ENCODE measurements at regions not wholly inside any gene's neighbourhood (a gene's known extent, or its start where the extent isn't known, plus 50 kb on each side); places are given as distances from the start of the nearest gene placed in this dataset.

DNA sequence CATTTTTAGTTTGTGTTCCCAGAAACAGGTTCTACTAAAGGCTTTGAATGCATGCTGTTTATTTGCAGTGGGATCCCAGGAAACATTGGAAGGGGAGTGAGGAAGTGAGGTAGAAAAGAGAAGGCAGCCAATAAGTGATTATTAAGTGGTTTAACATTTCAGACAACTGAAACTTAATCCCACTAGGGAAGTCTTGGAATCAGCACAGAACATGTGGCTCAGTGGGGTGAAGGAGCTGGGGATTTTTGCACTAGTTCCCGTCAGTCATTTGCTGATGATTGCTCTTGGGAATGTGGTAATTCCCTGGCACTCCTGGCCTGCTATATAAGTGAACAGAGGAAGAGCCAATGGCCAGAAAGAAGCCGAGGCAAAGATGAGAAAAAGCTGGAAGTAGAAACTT lies 1053.0 kb upstream of the IGFBP7 start:
- H3K9ac ChIP-seq (ENCODE audit: insufficient read depth, low read depth, low read length) = no peak overlapping the region
- H3K4me3 ChIP-seq (replicated peaks in 1 of 3; ENCODE audit: insufficient read depth in 1 of 3, low read depth in 2 of 3, low read length in 3 of 3) = no peak overlapping the region
- ChIA-PET CTCF (ENCODE audit: low intra/inter-chr PET ratio, low total read pairs) (no interaction called here), POLR2A (no interaction called here)
- no TSS peak for BruUV-seq (replicated peaks)
- ATAC-seq (no peak), FAIRE-seq (no peak), DNase-seq (ENCODE audit: low spot score) (no peak)
- WGBS (ENCODE audit: low lambda C conversion rate) = 0% methylated on average over 2 of the region's 2 CpGs
- no peak overlapping the region for H3K27ac ChIP-seq (ENCODE audit: extremely low read length, insufficient read depth, low read length)
- in situ Hi-C loops (cut with HindIII; ENCODE audit: extremely low pct_ligation_motif_present, low pct_unique_long_range_greater_than_20kb) = no loop called here
- H3K79me2 ChIP-seq (ENCODE audit: insufficient read depth, low read length) = no peaks in the 10 kb centered on the region
- H3K36me3 ChIP-seq (replicated peaks in 1 of 2; ENCODE audit: control insufficient read depth in 1 of 2, insufficient read depth in 2 of 2, low read length in 2 of 2) = no peaks in the 10 kb centered on the region
- H3K4me1 ChIP-seq (ENCODE audit: insufficient read depth, low read length) = no peaks in the 10 kb centered on the region
- no peaks in the 10 kb centered on the region for H4K20me1 ChIP-seq (ENCODE audit: insufficient read depth, low read length)
- peaks cover 44% of the 10 kb centered on the region for H3K9me3 ChIP-seq (ENCODE audit: low read length)
- H3K27me3 ChIP-seq (ENCODE audit: control insufficient read depth in 1 of 2, insufficient read depth in 2 of 2, low read length in 2 of 2) = no peaks in the 10 kb centered on the region; a peak in 1 of 5 replicates
- H2AFZ ChIP-seq (ENCODE audit: low read length) = no peak overlapping the region
- no peak overlapping the region for H3K4me2 ChIP-seq (ENCODE audit: low read depth, low read length)
- intact Hi-C loops (cut with micrococcal nuclease; ENCODE audit: unreplicated experiment) = no loop called here
- TF ChIP-seq, protein P1, sequence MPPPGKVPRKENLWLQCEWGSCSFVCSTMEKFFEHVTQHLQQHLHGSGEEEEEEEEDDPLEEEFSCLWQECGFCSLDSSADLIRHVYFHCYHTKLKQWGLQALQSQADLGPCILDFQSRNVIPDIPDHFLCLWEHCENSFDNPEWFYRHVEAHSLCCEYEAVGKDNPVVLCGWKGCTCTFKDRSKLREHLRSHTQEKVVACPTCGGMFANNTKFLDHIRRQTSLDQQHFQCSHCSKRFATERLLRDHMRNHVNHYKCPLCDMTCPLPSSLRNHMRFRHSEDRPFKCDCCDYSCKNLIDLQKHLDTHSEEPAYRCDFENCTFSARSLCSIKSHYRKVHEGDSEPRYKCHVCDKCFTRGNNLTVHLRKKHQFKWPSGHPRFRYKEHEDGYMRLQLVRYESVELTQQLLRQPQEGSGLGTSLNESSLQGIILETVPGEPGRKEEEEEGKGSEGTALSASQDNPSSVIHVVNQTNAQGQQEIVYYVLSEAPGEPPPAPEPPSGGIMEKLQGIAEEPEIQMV (CRISPR knock-in tag; IDR thresholded peaks at IDR 0.05; ENCODE audit: low read depth) = no peak
- no peak for TF ChIP-seq ZNF567 (CRISPR knock-in tag; IDR thresholded peaks at IDR 0.05; ENCODE audit: borderline replicate concordance)
- TF ChIP-seq STAT5B (CRISPR knock-in tag; IDR thresholded peaks at IDR 0.05) = no peak
- no peak for TF ChIP-seq CBFB (CRISPR knock-in tag; IDR thresholded peaks at IDR 0.05)
- TF ChIP-seq ZSCAN22 (CRISPR knock-in tag; IDR thresholded peaks at IDR 0.05) = no peak
- TF ChIP-seq MLLT10 (CRISPR knock-in tag; IDR thresholded peaks at IDR 0.05) = no peak
- no peak for TF ChIP-seq DDIT3 (CRISPR knock-in tag; IDR thresholded peaks at IDR 0.05)
- TF ChIP-seq TAF15 (IDR thresholded peaks at IDR 0.05; ENCODE audit: low read depth, low read length, poor library complexity, severe bottlenecking) = no peak
- TF ChIP-seq ZNF446 (CRISPR knock-in tag; IDR thresholded peaks at IDR 0.05) = no peak
- no peak for TF ChIP-seq ZNF292 (CRISPR knock-in tag; IDR thresholded peaks at IDR 0.05; ENCODE audit: borderline replicate concordance, low read depth)

Data from HepG2 (cell line).